Upper lobe of right lung (tissue), 1 donor: ENCODE measurements at regions not wholly inside any gene's neighbourhood (a gene's known extent, or its start where the extent isn't known, plus 50 kb on each side); places are given as distances from the start of the nearest gene placed in this dataset.

Source experiments
- ATAC-seq: fragments of 200-7000 bp; cut with Tn5 transposase; one replicate; pipeline ENCODE4 v1.9.1; 2020; ENCODE audit warnings: mild to moderate bottlenecking, moderate library complexity
- DNase-seq: peaks from one replicate; pipeline ENCODE4 v3.0.0-alpha.2; 2020
- H3K27ac ChIP-seq: fragments of 200-600 bp; one replicate; pipeline ENCODE4 v1.8.0; 2022
- H3K27me3 ChIP-seq: fragments of 200-600 bp; one replicate; pipeline ENCODE4 v1.8.0; 2022; ENCODE audit warnings: mild to moderate bottlenecking
- H3K36me3 ChIP-seq: fragments of 200-600 bp; one replicate; pipeline ENCODE4 v1.8.0; 2022
- H3K4me1 ChIP-seq: fragments of 200-600 bp; one replicate; pipeline ENCODE4 v1.8.0; 2022
- H3K4me3 ChIP-seq: fragments of 200-600 bp; one replicate; pipeline ENCODE4 v1.8.0; 2022; ENCODE audit warnings: mild to moderate bottlenecking
- H3K9me3 ChIP-seq: fragments of 200-600 bp; one replicate; pipeline ENCODE4 v1.8.0; 2022
- CTCF ChIP-seq: fragments of 200-600 bp; IDR thresholded peaks from one replicate; pipeline ENCODE4 v1.8.0; 2022; ENCODE audit warnings: antibody characterized with exemption
- intact Hi-C: fragments of 100-400 bp; cut with DNase I; formaldehyde crosslinking; loops from one replicate; pipeline ENCODE4 v1.11.0; 2022
- donor health status: DM: no; HTN: yes; CAD: no; lungs with severe emphysema.

GRCh38 chr16:54488729-54489128 lies 202.1 kb upstream of the IRX3 start:
- H3K4me1 ChIP-seq = no peaks in the 10 kb centered on the region
- no peak overlapping the region for H3K27ac ChIP-seq
- no peaks in the 10 kb centered on the region for H3K36me3 ChIP-seq
- DNase-seq = no peak
- intact Hi-C loops = no loop called here
- no peak overlapping the region for H3K4me3 ChIP-seq
- no peak for ATAC-seq
- TF ChIP-seq CTCF = no peak
- no peaks in the 10 kb centered on the region for H3K27me3 ChIP-seq
- no peaks in the 10 kb centered on the region for H3K9me3 ChIP-seq

- intact Hi-C loops = no loop called here
- TF ChIP-seq CTCF = no peak
Measured at GRCh38 chr16:54487933-54488332, 201.3 kb upstream of the IRX3 start.

GRCh38 chr16:54484700-54485099 lies 198.1 kb upstream of the IRX3 start:
- no peak for TF ChIP-seq CTCF
- Histone ChIP-seq H3K27ac (no peak overlapping the region), H3K4me1 (no peaks in the 10 kb centered on the region), H3K36me3 (no peaks in the 10 kb centered on the region), H3K27me3 (no peaks in the 10 kb centered on the region), H3K9me3 (no peaks in the 10 kb centered on the region), H3K4me3 (no peak overlapping the region)
- ATAC-seq = no peak
- intact Hi-C loops = no loop called here
- no peak for DNase-seq

More at GRCh38 chr16:54487933-54488332, 201.3 kb upstream of the IRX3 start:
- Histone ChIP-seq H3K27me3 (no peaks in the 10 kb centered on the region), H3K4me1 (no peaks in the 10 kb centered on the region), H3K27ac (no peak overlapping the region), H3K4me3 (no peak overlapping the region), H3K9me3 (no peaks in the 10 kb centered on the region), H3K36me3 (no peaks in the 10 kb centered on the region)
- no peak for ATAC-seq
- DNase-seq = no peak

DNA sequence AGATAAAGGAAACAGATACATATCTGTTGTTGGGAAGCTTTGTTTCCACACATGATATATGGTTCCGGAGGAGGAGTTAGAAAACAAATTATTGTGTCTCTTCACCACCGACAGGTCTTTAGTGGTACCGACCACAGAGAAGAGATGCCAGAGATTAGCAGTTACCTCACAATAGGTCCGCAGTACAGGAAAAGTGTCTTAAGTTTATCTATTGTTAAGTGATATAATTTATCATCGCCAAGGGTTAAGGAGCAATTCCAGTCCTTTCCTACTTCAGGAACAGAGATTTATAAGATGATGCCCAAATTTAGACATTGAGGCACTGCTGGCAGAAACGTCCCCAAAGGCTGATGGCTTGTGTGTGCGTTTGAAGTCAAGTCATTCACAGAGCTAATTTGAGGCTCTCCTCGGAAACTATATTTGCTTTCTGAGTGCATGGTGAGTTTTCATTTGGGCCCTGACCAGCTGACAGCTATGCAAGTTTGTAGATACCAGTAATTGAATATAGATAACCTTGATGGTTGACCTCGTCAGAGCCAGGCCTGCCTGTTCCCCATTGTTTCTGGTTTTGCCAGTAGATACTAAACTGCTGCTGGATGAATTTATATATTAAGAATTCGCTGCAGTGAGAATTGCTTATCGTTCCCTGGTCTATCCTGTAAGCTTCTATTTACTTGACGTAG lies 196.4 kb upstream of the IRX3 start:
- H3K27me3 ChIP-seq = no peaks in the 10 kb centered on the region
- no peaks in the 10 kb centered on the region for H3K4me1 ChIP-seq
- no peak for TF ChIP-seq CTCF
- H3K9me3 ChIP-seq = no peaks in the 10 kb centered on the region
- intact Hi-C loops = no loop called here
- H3K36me3 ChIP-seq = no peaks in the 10 kb centered on the region
- ATAC-seq = no peak
- no peak for DNase-seq
- H3K27ac ChIP-seq = no peak overlapping the region
- H3K4me3 ChIP-seq = no peak overlapping the region

- Histone ChIP-seq H3K27me3 (no peaks in the 10 kb centered on the region), H3K4me1 (no peaks in the 10 kb centered on the region), H3K27ac (no peak overlapping the region), H3K4me3 (no peak overlapping the region), H3K36me3 (no peaks in the 10 kb centered on the region), H3K9me3 (no peaks in the 10 kb centered on the region)
- no peak for ATAC-seq
- DNase-seq = no peak
- intact Hi-C loops = no loop called here
- TF ChIP-seq CTCF = no peak
Measured at GRCh38 chr16:54480429-54480828, 193.8 kb upstream of the IRX3 start.

DNA sequence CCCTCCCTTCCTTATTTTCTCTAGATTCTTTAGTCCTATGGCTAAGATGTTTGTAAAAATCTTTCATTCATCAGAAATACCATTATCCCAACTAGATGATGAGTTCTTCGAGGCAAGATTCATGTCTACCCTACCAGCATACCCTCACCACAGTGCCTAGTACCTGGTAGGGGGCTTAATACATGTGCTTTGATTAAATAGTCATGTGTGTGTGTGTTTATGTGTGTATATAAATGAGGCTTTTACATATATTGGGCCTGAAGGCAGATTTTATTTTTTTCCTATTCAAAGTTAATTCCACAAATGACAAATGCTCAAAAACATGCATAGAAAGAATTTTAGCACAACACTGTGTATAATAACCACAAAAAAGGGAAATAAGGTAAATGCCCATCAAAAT lies 193.0 kb upstream of the IRX3 start:
- H3K4me3 ChIP-seq = no peak overlapping the region
- no peak for ATAC-seq
- DNase-seq = no peak
- intact Hi-C loops = no loop called here
- H3K4me1 ChIP-seq = no peaks in the 10 kb centered on the region
- H3K27me3 ChIP-seq = no peaks in the 10 kb centered on the region
- H3K27ac ChIP-seq = no peak overlapping the region
- H3K9me3 ChIP-seq = no peaks in the 10 kb centered on the region
- H3K36me3 ChIP-seq = no peaks in the 10 kb centered on the region
- no peak for TF ChIP-seq CTCF
